ENCODE measurements at regions not wholly inside any gene's neighbourhood (a gene's known extent, or its start where the extent isn't known, plus 50 kb on each side); places are given as distances from the start of the nearest gene placed in this dataset.

GRCh38 chr4:166363198-166363597 lies 490.2 kb downstream of the TLL1 start:
- no peak for DNase-seq (ENCODE audit: low read depth)

DNA sequence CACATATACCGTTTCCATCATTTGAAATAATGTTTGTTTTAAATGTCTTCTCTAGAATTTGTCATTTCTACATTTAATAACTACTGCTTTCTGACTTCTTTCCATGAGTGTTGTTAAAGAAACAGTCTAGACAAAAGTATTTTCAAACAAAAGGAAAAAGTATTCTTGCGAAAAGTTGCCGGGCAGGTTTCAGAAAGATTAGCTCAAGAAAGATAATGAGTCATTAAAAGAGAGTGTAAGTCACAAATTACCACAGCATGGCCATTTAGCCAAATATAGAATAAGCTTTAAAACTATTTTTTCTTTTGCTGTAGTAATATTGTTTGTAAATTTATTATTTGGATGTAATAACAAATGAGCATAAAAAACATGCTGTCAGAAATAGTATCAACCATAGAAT lies 493.0 kb downstream of the TLL1 start:
- DNase-seq (ENCODE audit: low read depth): no peak

DNA sequence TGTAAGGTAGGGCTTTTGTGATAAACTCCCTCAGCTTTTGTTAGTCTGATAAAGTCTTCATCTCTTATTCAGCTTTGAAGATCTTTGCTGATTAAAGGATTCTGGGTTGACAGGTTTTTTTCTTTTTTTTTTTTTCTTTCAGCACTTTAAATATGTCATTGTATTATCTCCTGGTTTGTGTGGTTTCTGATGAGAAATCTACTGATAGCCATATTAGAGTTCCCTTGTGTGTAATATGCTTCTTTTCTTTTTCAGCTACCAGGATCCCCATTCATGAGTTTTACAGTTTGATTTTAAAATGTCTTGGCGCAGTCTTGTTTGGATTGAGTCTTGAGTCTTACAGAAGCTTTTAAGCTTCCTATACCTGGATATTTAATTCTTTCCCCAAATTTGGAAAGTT lies 504.5 kb downstream of the TLL1 start:
- DNase-seq (ENCODE audit: low read depth): no peak

GRCh38 chr4:166386491-166387360 lies 513.7 kb downstream of the TLL1 start:
- DNase-seq (ENCODE audit: low read depth): no peak

- DNase-seq (ENCODE audit: low read depth): no peak
Measured at GRCh38 chr4:166391501-166391900, 518.5 kb downstream of the TLL1 start.

DNA sequence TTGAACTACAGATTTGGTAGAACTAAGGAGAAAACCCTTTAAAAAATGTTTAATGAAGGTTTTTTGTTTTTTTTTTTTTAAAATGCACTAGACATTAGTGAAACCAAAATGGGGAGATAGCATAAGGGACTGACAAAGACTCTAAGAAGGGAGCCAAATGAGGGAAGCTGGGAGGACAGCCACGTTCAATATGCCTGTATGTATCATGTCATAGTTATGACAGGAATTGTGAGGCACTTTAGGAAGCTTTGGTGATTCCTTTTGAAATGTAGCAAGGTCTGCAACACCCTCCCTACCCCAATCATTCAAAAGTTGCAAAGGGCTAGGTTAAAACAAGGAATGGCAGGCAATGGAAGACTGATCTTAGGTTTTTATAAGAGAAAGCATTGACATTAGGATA lies 526.0 kb downstream of the TLL1 start:
- no peak for DNase-seq (ENCODE audit: low read depth)

DNA sequence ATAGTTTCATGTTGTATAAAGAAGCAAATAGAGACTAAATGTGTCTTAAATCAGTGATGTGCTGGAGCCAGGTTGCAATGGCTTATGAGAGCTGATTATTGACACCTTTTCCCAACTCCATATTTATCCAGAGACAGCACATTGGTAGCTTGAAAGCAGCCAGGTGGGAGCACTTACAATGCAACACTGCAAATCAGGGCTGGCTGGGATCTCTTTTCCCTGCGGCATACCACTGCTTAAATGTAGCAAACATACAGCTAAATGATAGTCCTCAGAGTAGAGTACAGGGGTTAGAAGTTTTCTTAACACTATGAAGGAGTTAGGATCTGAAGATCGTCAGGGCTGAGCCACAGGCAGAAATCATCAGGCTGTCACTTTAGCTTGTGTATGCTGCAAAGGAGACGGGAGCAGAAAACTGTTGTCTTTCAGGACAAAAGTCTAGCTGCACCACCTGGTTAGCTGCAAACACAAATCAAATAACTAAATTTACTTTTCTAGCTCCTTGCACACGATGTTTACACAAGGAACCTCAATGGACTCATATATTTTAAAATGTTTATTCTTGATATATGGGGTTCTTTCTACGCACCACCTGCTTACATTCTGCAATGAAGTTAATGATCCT lies 527.3 kb downstream of the TLL1 start:
- DNase-seq (ENCODE audit: low read depth): no peak

DNA sequence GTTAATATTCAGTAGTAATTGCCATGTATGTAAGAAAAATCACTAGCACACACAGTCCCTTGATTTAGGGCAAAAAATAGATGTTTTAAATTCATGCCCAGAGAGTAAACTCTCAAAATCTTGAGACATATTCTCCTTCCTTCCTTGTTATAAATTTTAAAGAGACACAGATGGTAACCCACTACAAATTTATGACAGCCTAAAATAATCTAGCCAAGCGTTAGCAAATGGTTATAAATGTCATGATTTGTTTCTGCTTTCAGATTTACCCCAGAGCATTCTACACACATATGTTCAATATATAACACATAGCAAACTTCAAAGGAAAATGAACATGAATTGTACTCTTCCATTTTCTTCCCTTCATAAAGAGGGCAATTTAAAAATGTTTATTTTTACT lies 540.3 kb downstream of the TLL1 start:
- no peak for DNase-seq (ENCODE audit: low read depth)

- DNase-seq (ENCODE audit: low read depth): no peak
Measured at GRCh38 chr4:166414431-166414830, 541.4 kb downstream of the TLL1 start.

GRCh38 chr4:166415749-166416148 lies 542.7 kb downstream of the TLL1 start:
- no peak for DNase-seq (ENCODE audit: low read depth)

GRCh38 chr4:166421556-166422156 lies 548.6 kb downstream of the TLL1 start:
- no peak for DNase-seq (ENCODE audit: low read depth)

- no peak for DNase-seq (ENCODE audit: low read depth)
Measured at GRCh38 chr4:166422475-166422874, 549.4 kb downstream of the TLL1 start.

DNA sequence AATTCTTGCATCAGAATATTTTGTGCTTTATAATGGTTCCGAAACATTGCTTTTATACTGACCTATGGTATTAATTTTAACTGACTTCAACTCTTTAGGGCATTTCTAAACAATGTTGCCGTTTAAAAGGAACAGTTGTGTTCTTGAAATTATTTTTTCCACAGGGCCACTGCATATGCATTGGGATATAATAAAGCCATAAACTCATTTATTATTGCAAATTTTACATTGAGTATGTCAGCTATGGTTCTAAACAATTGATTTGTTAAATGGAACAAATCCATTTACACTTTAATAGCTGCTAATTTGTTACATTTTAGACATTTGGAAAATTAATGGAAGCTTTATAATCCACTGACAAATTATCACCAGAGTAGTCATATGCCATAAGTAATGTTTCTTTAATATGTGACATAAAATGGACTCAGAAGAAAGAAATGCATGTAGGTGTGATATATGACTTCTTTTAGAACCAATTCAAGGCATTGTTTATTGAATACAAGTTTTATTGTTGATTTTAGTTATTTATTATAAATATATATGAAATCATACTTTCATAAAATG lies 553.3 kb downstream of the TLL1 start:
- DNase-seq (ENCODE audit: low read depth): no peak

DNA sequence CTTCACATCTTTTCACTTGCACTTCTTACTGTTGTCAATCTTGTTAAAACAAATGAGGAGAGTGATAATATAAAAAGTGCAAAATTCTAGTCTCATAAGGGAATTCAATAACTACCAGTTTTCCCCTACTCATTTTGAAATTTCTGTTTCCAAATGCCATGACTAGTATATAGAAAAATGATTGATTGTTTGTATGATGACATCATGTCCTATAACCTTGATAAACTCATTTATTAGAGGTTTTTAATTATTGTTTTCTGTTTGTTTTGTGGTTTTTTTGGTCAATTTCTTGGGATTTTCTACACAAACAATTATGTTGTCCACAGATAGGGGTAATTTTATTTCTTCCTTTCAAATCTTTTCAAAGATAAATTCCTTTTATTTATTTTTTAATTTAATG lies 559.1 kb downstream of the TLL1 start:
- DNase-seq (ENCODE audit: low read depth): no peak

DNA sequence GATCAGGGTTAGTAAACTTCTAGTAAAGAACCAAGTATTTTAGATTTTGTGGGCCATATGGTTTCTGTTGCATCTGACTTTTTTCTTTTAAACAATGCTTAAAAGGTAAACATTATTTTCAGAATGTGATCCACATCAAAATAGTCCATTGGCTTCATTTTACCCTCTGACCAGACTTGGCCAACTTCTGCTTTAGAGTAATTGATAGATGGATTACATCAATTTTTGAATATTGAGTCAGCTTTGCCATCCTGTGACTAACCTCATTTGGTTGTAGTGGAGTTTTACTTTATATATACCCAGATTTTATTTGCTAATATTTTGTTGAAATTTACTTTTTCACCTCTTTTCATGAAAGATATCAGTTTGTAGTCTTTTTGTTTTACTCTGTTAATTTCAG lies 559.8 kb downstream of the TLL1 start:
- no peak for DNase-seq (ENCODE audit: low read depth)

DNA sequence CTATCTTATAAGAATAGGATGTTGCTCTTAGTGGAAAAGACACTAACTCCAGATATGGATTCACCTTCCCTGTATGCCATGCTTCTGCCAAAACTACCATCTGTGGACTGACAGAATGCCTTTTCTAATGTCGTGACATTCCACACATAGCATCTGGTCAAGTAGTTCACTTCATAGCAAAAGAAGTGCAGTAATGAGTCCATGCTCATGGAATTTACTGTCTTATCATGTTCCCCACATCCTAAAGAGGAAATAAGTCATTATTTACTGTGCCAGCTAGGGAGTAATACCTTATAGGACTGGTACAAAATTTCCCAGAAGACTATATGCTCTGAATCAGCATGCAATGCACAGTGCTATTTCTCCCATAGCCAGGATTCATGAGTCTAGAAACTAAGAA lies 562.4 kb downstream of the TLL1 start:
- no peak for DNase-seq (ENCODE audit: low read depth)

DNA sequence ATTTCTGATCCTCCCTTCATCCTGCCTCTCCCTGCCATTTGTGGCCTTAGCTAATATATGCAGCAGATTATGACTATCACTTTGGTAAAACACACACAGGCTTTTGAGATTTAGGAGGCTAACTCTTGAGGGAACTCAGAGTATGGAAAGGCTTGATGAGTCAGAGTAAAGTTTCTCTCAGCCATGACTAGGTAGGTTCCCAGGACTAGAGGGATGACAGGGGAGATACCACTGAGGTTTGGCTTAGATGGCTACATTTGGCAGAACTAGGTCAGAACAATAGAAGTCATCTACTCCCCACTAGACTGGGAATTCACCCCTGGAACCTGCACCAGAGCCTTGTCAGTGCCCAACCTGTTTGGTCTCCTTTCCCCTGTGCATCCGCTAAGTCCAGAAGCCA lies 585.7 kb downstream of the TLL1 start:
- DNase-seq (ENCODE audit: low read depth): no peak

- DNase-seq (ENCODE audit: low read depth): no peak
Measured at GRCh38 chr4:166459621-166460020, 586.6 kb downstream of the TLL1 start.

DNA sequence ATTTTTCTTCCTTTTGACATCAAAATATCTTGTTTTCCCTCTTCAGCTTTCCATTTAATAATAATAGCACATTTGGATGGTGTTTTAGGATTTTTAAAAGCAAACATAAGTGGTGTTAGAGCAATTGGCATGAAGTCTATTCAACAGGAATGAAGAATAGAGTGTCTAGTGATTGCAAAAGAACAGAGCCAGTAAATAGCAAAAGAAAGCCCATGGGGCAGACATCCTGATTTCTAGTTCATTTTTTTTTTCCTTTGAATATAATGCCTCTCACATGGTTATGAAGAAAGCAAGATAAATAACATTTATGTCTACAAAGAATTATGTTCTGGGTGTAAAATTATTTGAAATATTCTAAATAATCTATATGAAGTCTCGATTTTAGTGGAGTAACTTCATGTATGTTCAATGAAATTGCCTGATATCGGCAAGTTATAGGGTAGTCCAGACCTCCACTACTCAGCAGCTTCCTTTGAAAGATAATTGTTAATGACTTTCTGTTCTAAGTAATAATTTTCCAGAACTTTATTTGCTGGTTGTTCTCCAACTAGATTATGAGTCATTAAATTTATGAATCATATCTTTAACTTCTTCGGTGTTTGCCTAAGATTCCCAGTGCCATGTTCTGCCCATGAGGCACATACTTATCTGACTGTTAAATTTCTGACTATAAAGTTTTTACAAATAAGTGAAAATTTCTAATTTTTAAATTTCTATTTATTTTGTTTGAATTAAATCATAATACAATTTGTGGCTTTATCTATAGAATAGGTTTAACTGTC lies 587.9 kb downstream of the TLL1 start:
- DNase-seq (ENCODE audit: low read depth): no peak

DNA sequence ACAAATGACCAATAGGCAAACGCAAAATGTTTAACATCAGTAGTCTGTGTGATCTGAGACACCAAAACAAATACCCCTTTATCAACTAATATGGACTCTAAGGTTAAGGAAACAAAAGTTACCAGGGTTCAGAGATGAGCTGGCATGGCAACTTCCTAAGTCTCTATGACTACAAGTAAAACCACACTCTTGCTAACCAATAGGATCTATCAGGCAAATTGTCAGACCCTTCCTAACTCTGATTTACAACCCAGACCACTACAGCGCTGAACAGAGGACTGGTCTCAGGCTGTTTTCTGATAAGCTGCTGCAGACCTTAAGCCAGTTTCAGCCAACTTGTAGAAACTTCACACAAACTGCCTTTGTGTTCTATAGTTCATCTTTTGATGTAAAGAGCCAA lies 608.0 kb downstream of the TLL1 start:
- DNase-seq (ENCODE audit: low read depth): no peak

DNA sequence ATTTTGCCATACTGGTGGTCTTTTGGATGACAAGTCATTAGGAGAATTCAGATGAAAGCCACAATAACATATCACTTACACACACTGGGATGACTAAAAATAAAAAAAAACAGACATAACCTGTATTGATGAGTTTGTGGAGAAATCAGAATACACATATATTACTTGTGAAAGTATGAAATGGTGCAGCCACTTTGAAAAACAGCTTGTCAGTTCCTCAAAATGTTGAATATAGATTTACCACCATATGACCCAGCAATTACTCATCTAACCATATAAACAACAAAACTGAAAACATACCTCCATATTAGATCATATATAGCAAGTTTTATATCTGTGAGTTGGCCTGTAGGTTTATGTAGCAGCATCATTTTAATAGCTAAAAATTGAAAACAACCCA lies 608.7 kb downstream of the TLL1 start:
- DNase-seq (ENCODE audit: low read depth): no peak

DNA sequence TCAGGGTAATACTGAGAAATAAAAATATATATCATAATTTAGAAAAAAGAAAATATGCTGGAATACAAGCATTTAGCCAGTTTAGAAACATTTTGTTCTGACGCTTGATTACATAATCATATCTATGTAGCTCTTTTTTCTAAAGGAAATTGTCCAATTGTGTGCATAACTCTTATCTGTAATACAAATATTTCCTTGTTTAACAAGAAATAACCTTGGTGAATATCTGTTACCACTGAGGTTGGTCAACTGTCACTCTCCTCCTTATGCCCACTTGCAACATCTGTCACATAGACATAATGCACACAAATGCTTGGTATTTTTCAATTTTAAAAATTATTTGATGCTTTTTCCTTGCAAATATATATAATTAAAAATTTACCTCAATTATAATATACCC lies 609.7 kb downstream of the TLL1 start:
- no peak for DNase-seq (ENCODE audit: low read depth)
